Stimulated activated naive B cell treated with anti-CD40 and anti-IgM and Interleukin-4, amounts not matched to agents 10 μg/mL and 1 μg/mL and 100 μg/mL, for 72 hours (primary cell): ENCODE measurements at regions not wholly inside any gene's neighbourhood (a gene's known extent, or its start where the extent isn't known, plus 50 kb on each side); places are given as distances from the start of the nearest gene placed in this dataset.

Source experiments
- ATAC-seq, 2 donors: fragments of 150-1000 bp; cut with Tn5 transposase; replicated peaks; 2 replicates each; pipeline ENCODE4 v1.10.0; 2021; ENCODE audit warnings: moderate library complexity in 1 of 2
- DNase-seq: peaks from one replicate; pipeline ENCODE4 v3.0.0; 2021
- H3K27ac Mint-ChIP-seq: one replicate; pipeline ENCODE4 v1.8.0; 2022; ENCODE audit warnings: mild to moderate bottlenecking, mixed read lengths
- H3K27me3 Mint-ChIP-seq, 2 donors: one replicate each; pipeline ENCODE4 v1.8.0; 2022; ENCODE audit warnings: mixed read lengths in 2 of 2
- H3K36me3 Mint-ChIP-seq, 2 donors: one replicate each; pipeline ENCODE4 v1.8.0; 2022; ENCODE audit warnings: mixed read lengths in 2 of 2, mild to moderate bottlenecking in 1 of 2
- H3K4me1 Mint-ChIP-seq, 2 donors: one replicate each; pipeline ENCODE4 v1.8.0; 2022; ENCODE audit warnings: mixed read lengths in 2 of 2, mild to moderate bottlenecking in 1 of 2
- H3K4me3 Mint-ChIP-seq, 2 donors: one replicate each; pipeline ENCODE4 v1.8.0; 2022; ENCODE audit warnings: mild to moderate bottlenecking in 2 of 2, mixed read lengths in 2 of 2, moderate library complexity in 1 of 2
- H3K9me3 Mint-ChIP-seq, 2 donors: one replicate each; pipeline ENCODE4 v1.8.0; 2022; ENCODE audit warnings: mixed read lengths in 2 of 2, mild to moderate bottlenecking in 1 of 2

- H3K36me3 Mint-ChIP-seq: no peaks in the 10 kb centered on the region
- no peak overlapping the region for H3K4me3 Mint-ChIP-seq
- H3K9me3 Mint-ChIP-seq: peaks cover 9 to 11% of the 10 kb centered on the region in 2 donors
- DNase-seq (no peak), ATAC-seq (no peak)
- H3K4me1 Mint-ChIP-seq: no peaks in the 10 kb centered on the region
- H3K27me3 Mint-ChIP-seq: no peaks in the 10 kb centered on the region
- H3K27ac Mint-ChIP-seq: no peak overlapping the region
Measured at GRCh38 chr1:228927946-228928898, 192.9 kb downstream of the RHOU start.

GRCh38 chr1:228929476-228930027, 194.3 kb downstream of the RHOU start:
- no peak overlapping the region for H3K27ac Mint-ChIP-seq
- H3K4me1 Mint-ChIP-seq: no peaks in the 10 kb centered on the region
- ATAC-seq: no peak
- peaks cover 9 to 11% of the 10 kb centered on the region in 2 donors for H3K9me3 Mint-ChIP-seq
- no peak overlapping the region for H3K4me3 Mint-ChIP-seq
- H3K27me3 Mint-ChIP-seq: peaks cover 4 to 6% of the 10 kb centered on the region in 2 donors
- H3K36me3 Mint-ChIP-seq: no peaks in the 10 kb centered on the region
- DNase-seq: no peak

GRCh38 chr1:228930479-228930957, 195.2 kb downstream of the RHOU start:
- H3K27me3 Mint-ChIP-seq: peaks cover 4 to 6% of the 10 kb centered on the region in 2 donors

GRCh38 chr1:228933753-228934152, 198.5 kb downstream of the RHOU start:
- no peak for DNase-seq
- peaks cover 7 to 9% of the 10 kb centered on the region in 2 donors for H3K9me3 Mint-ChIP-seq
- no peak overlapping the region for H3K4me3 Mint-ChIP-seq
- peaks cover 8 to 15% of the 10 kb centered on the region in 2 donors for H3K27me3 Mint-ChIP-seq
- H3K4me1 Mint-ChIP-seq: peaks cover 11 to 19% of the 10 kb centered on the region in 2 donors
- ATAC-seq: no peak
- H3K36me3 Mint-ChIP-seq: no peaks in the 10 kb centered on the region
- no peak overlapping the region for H3K27ac Mint-ChIP-seq

More at GRCh38 chr1:228930479-228930957, 195.2 kb downstream of the RHOU start:
- no peak overlapping the region for H3K27ac Mint-ChIP-seq
- H3K4me3 Mint-ChIP-seq: no peak overlapping the region
- ATAC-seq (no peak), DNase-seq (no peak)
- no peaks in the 10 kb centered on the region for H3K4me1 Mint-ChIP-seq
- no peaks in the 10 kb centered on the region for H3K36me3 Mint-ChIP-seq
- H3K9me3 Mint-ChIP-seq: peaks cover 9 to 10% of the 10 kb centered on the region in 2 donors

- H3K4me3 Mint-ChIP-seq: no peak overlapping the region
- no peak for ATAC-seq
- H3K4me1 Mint-ChIP-seq: peaks cover 11 to 19% of the 10 kb centered on the region in 2 donors
- no peaks in the 10 kb centered on the region for H3K9me3 Mint-ChIP-seq
- no peak overlapping the region for H3K27ac Mint-ChIP-seq
- H3K27me3 Mint-ChIP-seq: peaks cover 8 to 15% of the 10 kb centered on the region in 2 donors
- no peak for DNase-seq
- H3K36me3 Mint-ChIP-seq: no peaks in the 10 kb centered on the region
Measured at GRCh38 chr1:228935198-228935663, 200.0 kb downstream of the RHOU start.

GRCh38 chr1:228935855-228936727, 200.8 kb downstream of the RHOU start:
- H3K4me3 Mint-ChIP-seq: no peak overlapping the region
- H3K9me3 Mint-ChIP-seq: no peaks in the 10 kb centered on the region
- ATAC-seq (peak in 1 of 2 donors; percentile 45), DNase-seq (no peak)
- H3K27ac Mint-ChIP-seq: no peak overlapping the region
- peaks cover 8 to 15% of the 10 kb centered on the region in 2 donors for H3K27me3 Mint-ChIP-seq
- H3K36me3 Mint-ChIP-seq: no peaks in the 10 kb centered on the region
- H3K4me1 Mint-ChIP-seq: peaks cover 11 to 19% of the 10 kb centered on the region in 2 donors

GRCh38 chr1:228936881-228937280, 201.6 kb downstream of the RHOU start:
- no peak overlapping the region for H3K4me3 Mint-ChIP-seq
- no peaks in the 10 kb centered on the region for H3K9me3 Mint-ChIP-seq
- no peaks in the 10 kb centered on the region for H3K36me3 Mint-ChIP-seq
- peaks cover 11 to 19% of the 10 kb centered on the region in 2 donors for H3K4me1 Mint-ChIP-seq
- ATAC-seq (no peak), DNase-seq (no peak)
- no peak overlapping the region for H3K27ac Mint-ChIP-seq
- peaks cover 8 to 15% of the 10 kb centered on the region in 2 donors for H3K27me3 Mint-ChIP-seq

- H3K36me3 Mint-ChIP-seq: no peaks in the 10 kb centered on the region
- H3K4me3 Mint-ChIP-seq: no peak overlapping the region
- ATAC-seq (no peak), DNase-seq (no peak)
- H3K9me3 Mint-ChIP-seq: no peaks in the 10 kb centered on the region
- H3K27ac Mint-ChIP-seq: no peak overlapping the region
- H3K4me1 Mint-ChIP-seq: peaks cover 11 to 19% of the 10 kb centered on the region in 2 donors
- H3K27me3 Mint-ChIP-seq: peaks cover 8 to 15% of the 10 kb centered on the region in 2 donors
Measured at GRCh38 chr1:228937351-228937750, 202.1 kb downstream of the RHOU start.

GRCh38 chr1:228937851-228938536, 202.7 kb downstream of the RHOU start:
- Mint-ChIP-seq H3K36me3 (no peaks in the 10 kb centered on the region), H3K4me1 (peaks cover 11 to 19% of the 10 kb centered on the region in 2 donors), H3K27me3 (peaks cover 8 to 15% of the 10 kb centered on the region in 2 donors), H3K4me3 (no peak overlapping the region), H3K9me3 (no peaks in the 10 kb centered on the region), H3K27ac (no peak overlapping the region)
- ATAC-seq (peak in 1 of 2 donors; percentile 14), DNase-seq (no peak)

GRCh38 chr1:228938537-228938901, 203.2 kb downstream of the RHOU start:
- DNase-seq: no peak
- peak overlapping the region; percentile 25 for H3K27ac Mint-ChIP-seq
- H3K36me3 Mint-ChIP-seq: no peaks in the 10 kb centered on the region
- ATAC-seq: peak; percentile 46 to 59
- no peaks in the 10 kb centered on the region for H3K9me3 Mint-ChIP-seq
- peaks cover 8 to 13% of the 10 kb centered on the region in 2 donors for H3K27me3 Mint-ChIP-seq
- no peak overlapping the region for H3K4me3 Mint-ChIP-seq
- peaks cover 11 to 19% of the 10 kb centered on the region in 2 donors for H3K4me1 Mint-ChIP-seq

- Mint-ChIP-seq H3K4me3 (no peak overlapping the region), H3K4me1 (peaks cover 11 to 19% of the 10 kb centered on the region in 2 donors), H3K27ac (no peak overlapping the region), H3K36me3 (no peaks in the 10 kb centered on the region), H3K27me3 (peaks cover 4 to 8% of the 10 kb centered on the region in 2 donors), H3K9me3 (no peaks in the 10 kb centered on the region)
- no peak for DNase-seq
- no peak for ATAC-seq
Measured at GRCh38 chr1:228939001-228939691, 203.9 kb downstream of the RHOU start.

- Mint-ChIP-seq H3K27ac (no peak overlapping the region), H3K9me3 (no peaks in the 10 kb centered on the region), H3K27me3 (peaks cover 4 to 8% of the 10 kb centered on the region in 2 donors), H3K4me1 (peaks cover 11 to 19% of the 10 kb centered on the region in 2 donors), H3K36me3 (no peaks in the 10 kb centered on the region), H3K4me3 (no peak overlapping the region)
- no peak for ATAC-seq
- DNase-seq: no peak
Measured at GRCh38 chr1:228939881-228940392, 204.7 kb downstream of the RHOU start.

GRCh38 chr1:228940526-228940925, 205.2 kb downstream of the RHOU start:
- peaks cover 4 to 8% of the 10 kb centered on the region in 2 donors for H3K27me3 Mint-ChIP-seq
- no peak overlapping the region for H3K4me3 Mint-ChIP-seq
- no peak overlapping the region for H3K27ac Mint-ChIP-seq
- no peaks in the 10 kb centered on the region for H3K9me3 Mint-ChIP-seq
- no peaks in the 10 kb centered on the region for H3K36me3 Mint-ChIP-seq
- no peak for DNase-seq
- no peak for ATAC-seq
- H3K4me1 Mint-ChIP-seq: peaks cover 11 to 19% of the 10 kb centered on the region in 2 donors
